ENCODE measurements at regions not wholly inside any gene's neighbourhood (a gene's known extent, or its start where the extent isn't known, plus 50 kb on each side); places are given as distances from the start of the nearest gene placed in this dataset.

DNA sequence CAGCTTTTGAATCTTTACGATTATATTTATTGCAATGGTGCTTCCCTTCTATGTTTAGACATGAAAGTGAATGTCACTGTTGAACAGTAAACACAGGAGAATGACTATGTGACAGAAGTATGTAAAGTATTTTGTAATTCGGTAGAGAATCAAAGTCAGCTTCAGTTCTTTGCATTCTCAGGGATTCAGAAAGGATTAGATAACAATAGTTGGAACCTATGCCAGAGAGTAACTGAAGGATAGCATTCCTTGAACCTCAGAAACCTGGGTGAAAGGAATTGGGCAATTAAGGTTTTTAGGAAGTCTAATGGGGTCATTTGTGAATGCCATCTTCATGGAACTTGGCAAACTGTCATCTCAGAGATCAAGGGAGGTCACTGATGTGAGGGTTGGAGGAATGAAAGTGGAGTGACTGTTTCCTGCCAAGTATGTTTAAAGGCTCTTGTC, 305.3 kb upstream of the DDHD1 start:
- no peaks in the 10 kb centered on the region for H3K4me1 ChIP-seq
- H3K36me3 ChIP-seq (ENCODE audit: low read depth, missing control alignments): no peaks in the 10 kb centered on the region
- H3K27ac ChIP-seq: no peak overlapping the region
- no peak for DNase-seq
- intact Hi-C loops (cut with DNase I; ENCODE audit: low total_unique reads): no loop called here
- H3K4me3 ChIP-seq: no peak overlapping the region
- 61 to 63% methylated on average over 2 of the region's 2 CpGs for WGBS, 2 donors
- TF ChIP-seq, protein P1, sequence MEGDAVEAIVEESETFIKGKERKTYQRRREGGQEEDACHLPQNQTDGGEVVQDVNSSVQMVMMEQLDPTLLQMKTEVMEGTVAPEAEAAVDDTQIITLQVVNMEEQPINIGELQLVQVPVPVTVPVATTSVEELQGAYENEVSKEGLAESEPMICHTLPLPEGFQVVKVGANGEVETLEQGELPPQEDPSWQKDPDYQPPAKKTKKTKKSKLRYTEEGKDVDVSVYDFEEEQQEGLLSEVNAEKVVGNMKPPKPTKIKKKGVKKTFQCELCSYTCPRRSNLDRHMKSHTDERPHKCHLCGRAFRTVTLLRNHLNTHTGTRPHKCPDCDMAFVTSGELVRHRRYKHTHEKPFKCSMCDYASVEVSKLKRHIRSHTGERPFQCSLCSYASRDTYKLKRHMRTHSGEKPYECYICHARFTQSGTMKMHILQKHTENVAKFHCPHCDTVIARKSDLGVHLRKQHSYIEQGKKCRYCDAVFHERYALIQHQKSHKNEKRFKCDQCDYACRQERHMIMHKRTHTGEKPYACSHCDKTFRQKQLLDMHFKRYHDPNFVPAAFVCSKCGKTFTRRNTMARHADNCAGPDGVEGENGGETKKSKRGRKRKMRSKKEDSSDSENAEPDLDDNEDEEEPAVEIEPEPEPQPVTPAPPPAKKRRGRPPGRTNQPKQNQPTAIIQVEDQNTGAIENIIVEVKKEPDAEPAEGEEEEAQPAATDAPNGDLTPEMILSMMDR (IDR thresholded peaks at IDR 0.05): no peak
- no peak for TF ChIP-seq POLR2A (IDR thresholded peaks at IDR 0.05)
- H3K27me3 ChIP-seq: no peaks in the 10 kb centered on the region
- no peaks in the 10 kb centered on the region for H3K9me3 ChIP-seq

DNA sequence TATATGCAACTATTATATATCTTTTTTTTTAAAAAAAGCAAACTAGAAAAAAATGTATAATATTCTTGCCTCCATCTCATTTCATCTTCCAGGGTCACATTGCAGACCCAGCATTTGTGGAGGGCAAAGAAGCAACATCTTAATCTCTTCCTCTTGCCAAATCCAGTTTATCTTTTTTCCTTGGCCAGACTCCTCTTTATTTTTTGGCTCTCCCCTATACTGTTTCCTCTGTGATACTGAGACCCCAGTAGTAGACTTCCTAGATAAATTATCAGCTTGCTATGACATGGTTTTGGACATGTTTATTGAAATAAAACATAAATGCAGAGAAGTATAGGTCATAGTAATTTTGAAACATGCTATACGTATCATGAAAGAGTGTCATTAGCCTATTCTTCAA, 303.8 kb upstream of the DDHD1 start:
- Histone ChIP-seq H3K36me3 (ENCODE audit: low read depth, missing control alignments) (no peaks in the 10 kb centered on the region), H3K27ac (no peak overlapping the region), H3K4me3 (no peak overlapping the region), H3K9me3 (no peaks in the 10 kb centered on the region), H3K27me3 (no peaks in the 10 kb centered on the region), H3K4me1 (no peaks in the 10 kb centered on the region)
- intact Hi-C loops (cut with DNase I; ENCODE audit: low total_unique reads): no loop called here
- 63 to 71% methylated on average over 1 of the region's 1 CpG for WGBS, 2 donors
- no peak for DNase-seq
- TF ChIP-seq, protein P1 (IDR thresholded peaks at IDR 0.05): no peak
- no peak for TF ChIP-seq POLR2A (IDR thresholded peaks at IDR 0.05)

DNA sequence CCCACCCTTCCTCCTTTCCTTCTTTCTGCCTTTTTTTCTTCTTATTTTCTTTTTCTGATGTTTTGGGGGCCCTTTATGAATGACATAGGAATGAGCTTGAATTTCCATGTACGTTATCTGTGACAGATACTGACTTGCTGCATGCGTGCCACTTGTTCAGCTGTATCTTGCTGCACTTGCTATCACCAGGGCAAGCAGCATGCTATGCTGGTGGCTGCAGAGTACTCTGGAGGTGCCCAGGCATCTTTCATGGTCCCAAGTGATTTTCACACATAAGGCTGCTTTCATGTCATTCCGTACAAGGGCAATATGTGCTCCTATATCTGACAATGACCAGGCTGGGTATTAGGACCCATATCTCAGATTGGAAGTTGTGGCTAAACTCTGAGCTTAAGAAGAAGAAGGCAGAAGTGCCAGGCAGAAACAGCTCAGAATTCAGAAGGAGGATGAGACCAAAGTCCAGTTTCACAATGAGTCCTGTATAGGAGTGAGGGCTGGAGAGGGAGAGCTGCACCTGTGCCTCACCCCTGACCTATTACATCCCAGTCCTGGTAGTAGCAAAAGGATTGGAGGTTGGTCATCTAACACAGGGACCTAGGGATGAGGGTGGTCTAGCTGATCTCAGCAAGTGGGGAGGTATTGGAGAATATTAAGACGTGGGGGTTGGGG, 299.0 kb upstream of the DDHD1 start:
- Histone ChIP-seq H3K4me1 (no peaks in the 10 kb centered on the region), H3K36me3 (ENCODE audit: low read depth, missing control alignments) (no peaks in the 10 kb centered on the region), H3K4me3 (no peak overlapping the region), H3K9me3 (no peaks in the 10 kb centered on the region), H3K27me3 (no peaks in the 10 kb centered on the region), H3K27ac (no peak overlapping the region)
- no peak for TF ChIP-seq POLR2A (IDR thresholded peaks at IDR 0.05)
- TF ChIP-seq, protein P1 (IDR thresholded peaks at IDR 0.05): no peak
- intact Hi-C loops (cut with DNase I; ENCODE audit: low total_unique reads): no loop called here
- no peak for DNase-seq
- 85 to 91% methylated on average over 4 of the region's 4 CpGs for WGBS, 2 donors

DNA sequence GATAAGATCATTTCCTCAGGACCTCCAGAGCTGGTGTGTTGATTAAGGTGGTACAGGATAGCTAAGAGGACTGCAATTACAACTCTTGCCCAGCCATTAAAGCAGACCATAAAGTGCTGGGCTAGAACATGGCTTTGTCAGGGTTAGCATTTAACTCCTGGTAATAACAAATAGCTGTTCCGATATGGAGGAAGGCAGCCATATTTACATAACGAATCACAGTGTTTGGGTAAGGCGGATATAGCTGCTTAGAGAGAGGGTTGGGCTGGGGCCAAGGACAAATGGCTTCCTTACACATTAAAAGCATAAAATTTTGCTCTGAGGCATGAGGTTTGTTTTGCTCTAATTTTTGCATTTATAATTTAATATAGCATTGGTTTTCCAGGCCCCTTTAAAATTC, 297.7 kb upstream of the DDHD1 start:
- no peak for DNase-seq
- TF ChIP-seq POLR2A (IDR thresholded peaks at IDR 0.05): no peak
- TF ChIP-seq, protein P1 (IDR thresholded peaks at IDR 0.05): no peak
- intact Hi-C loops (cut with DNase I; ENCODE audit: low total_unique reads): no loop called here
- Histone ChIP-seq H3K4me1 (no peaks in the 10 kb centered on the region), H3K27ac (no peak overlapping the region), H3K4me3 (no peak overlapping the region), H3K27me3 (no peaks in the 10 kb centered on the region), H3K36me3 (ENCODE audit: low read depth, missing control alignments) (no peaks in the 10 kb centered on the region), H3K9me3 (no peaks in the 10 kb centered on the region)
- 66 to 71% methylated on average over 3 of the region's 3 CpGs for WGBS, 2 donors

DNA sequence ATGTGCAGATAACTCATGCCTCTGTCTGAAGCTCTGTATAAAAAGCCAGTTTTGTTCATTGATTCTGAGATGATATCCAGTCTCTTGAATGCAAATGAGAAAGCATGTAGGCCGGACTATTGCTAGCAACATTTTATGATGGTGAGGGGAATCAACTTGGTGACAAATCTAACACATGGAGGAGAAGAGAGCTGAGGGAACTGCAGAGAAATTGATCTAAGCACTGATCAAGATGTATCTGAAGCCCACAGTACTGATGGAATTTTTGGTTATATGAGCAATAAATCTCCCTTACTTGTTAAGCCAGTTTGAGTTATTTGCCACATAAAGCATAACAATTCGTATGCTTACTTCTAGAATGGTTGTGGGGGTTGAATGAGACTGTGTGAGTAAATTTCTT, 295.6 kb upstream of the DDHD1 start:
- no peak overlapping the region for H3K27ac ChIP-seq
- TF ChIP-seq POLR2A (IDR thresholded peaks at IDR 0.05): no peak
- TF ChIP-seq, protein P1 (IDR thresholded peaks at IDR 0.05): no peak
- H3K9me3 ChIP-seq: no peaks in the 10 kb centered on the region
- no peaks in the 10 kb centered on the region for H3K27me3 ChIP-seq
- intact Hi-C loops (cut with DNase I; ENCODE audit: low total_unique reads): no loop called here
- 87 to 95% methylated on average over 2 of the region's 2 CpGs for WGBS, 2 donors
- no peaks in the 10 kb centered on the region for H3K36me3 ChIP-seq (ENCODE audit: low read depth, missing control alignments)
- H3K4me3 ChIP-seq: no peak overlapping the region
- no peaks in the 10 kb centered on the region for H3K4me1 ChIP-seq
- DNase-seq: no peak

Measured in testis (tissue), 2 donors.